T-cell (primary cell): ENCODE measurements at regions not wholly inside any gene's neighbourhood (a gene's known extent, or its start where the extent isn't known, plus 50 kb on each side); places are given as distances from the start of the nearest gene placed in this dataset.

Source experiments
- ATAC-seq, 4 experiments: fragments of 200-7000 bp in 3 of 4; fragments of 150-1000 bp in 1 of 4; cut with Tn5 transposase; replicated peaks in 1 of 4; 1 replicate in 3 of 4; 2 replicates in 1 of 4; pipeline ENCODE4 v1.10.0; 2021; ENCODE audit warnings: moderate library complexity in 3 of 4, mild to moderate bottlenecking in 2 of 4, moderate number of reproducible peaks in 1 of 4
- CTCF ChIA-PET, 2 donors: fragments of 300-600 bp; sonication (Branson Sonifier 250); formaldehyde crosslinking; loops; one replicate each; lab custom pipeline; 2022; ENCODE audit warnings: antibody characterized with exemption in 2 of 2; lab: Charles Lee
- POLR2A ChIA-PET, 2 donors: fragments of 300-600 bp; sonication (Branson Sonifier 250); formaldehyde crosslinking; loops; one replicate each; lab custom pipeline; 2022; ENCODE audit warnings: antibody characterized with exemption in 2 of 2; lab: Charles Lee
- DNase-seq, 35 experiments: peaks; one replicate each; pipeline versions ENCODE4 v3.0.0 to v3.0.0-alpha.2; 2013 to 2023
- H3K27ac ChIP-seq: one replicate; pipeline ENCODE4 v1.5.1; 2013; ENCODE audit warnings: low read length
- H3K27me3 ChIP-seq, 2 experiments: replicated peaks in 1 of 2; 1 replicate in 1 of 2; 2 replicates in 1 of 2; pipeline versions ENCODE4 v1.6.1 to v1.7.0; 2013; ENCODE audit warnings: low read length in 1 of 2, mixed read lengths in 1 of 2; ENCODE audit not compliant: control insufficient read depth in 2 of 2, insufficient read depth in 2 of 2; ENCODE audit errors: extremely low read depth in 1 of 2
- H3K36me3 ChIP-seq, 2 donors: 1 replicate in 1 of 2; 2 replicates in 1 of 2; pipeline versions ENCODE4 v1.6.1 to v1.7.0; 2013; ENCODE audit warnings: low read length in 1 of 2; ENCODE audit not compliant: control insufficient read depth in 2 of 2, insufficient read depth in 1 of 2; ENCODE audit errors: extremely low read depth in 1 of 2
- H3K4me1 ChIP-seq, 2 experiments: 1 replicate in 1 of 2; 2 replicates in 1 of 2; pipeline versions ENCODE4 v1.6.1 to v1.7.0; 2013; ENCODE audit warnings: low read length in 2 of 2, mixed read lengths in 1 of 2; ENCODE audit not compliant: insufficient read depth in 2 of 2, control insufficient read depth in 1 of 2; ENCODE audit errors: extremely low read depth in 1 of 2
- H3K4me3 ChIP-seq, 2 donors: 1 replicate in 1 of 2; 2 replicates in 1 of 2; pipeline versions ENCODE4 v1.5.1 to v1.7.0; 2013; ENCODE audit warnings: mild to moderate bottlenecking in 2 of 2, low read length in 1 of 2, moderate library complexity in 1 of 2; ENCODE audit not compliant: control insufficient read depth in 1 of 2; ENCODE audit errors: extremely low read depth in 1 of 2
- H3K9me3 ChIP-seq: 2 replicates; pipeline ENCODE4 v1.7.0; 2013
- H3K27ac Mint-ChIP-seq, 2 donors: one replicate each; pipeline ENCODE4 v1.8.0; 2020 to 2021; ENCODE audit warnings: mild to moderate bottlenecking in 2 of 2, mixed read lengths in 2 of 2
- H3K27me3 Mint-ChIP-seq, 2 donors: one replicate each; pipeline ENCODE4 v1.8.0; 2021 to 2022; ENCODE audit warnings: mixed read lengths in 2 of 2
- H3K36me3 Mint-ChIP-seq: one replicate; pipeline ENCODE4 v1.8.0; 2021; ENCODE audit warnings: mixed read lengths
- H3K4me1 Mint-ChIP-seq, 3 donors: one replicate each; pipeline ENCODE4 v1.8.0; 2020 to 2022; ENCODE audit warnings: mixed read lengths in 3 of 3, mild to moderate bottlenecking in 1 of 3
- H3K4me3 Mint-ChIP-seq, 3 donors: one replicate each; pipeline ENCODE4 v1.8.0; 2020 to 2022; ENCODE audit warnings: mild to moderate bottlenecking in 3 of 3, mixed read lengths in 3 of 3, moderate library complexity in 3 of 3
- H3K9me3 Mint-ChIP-seq, 3 donors: one replicate each; pipeline ENCODE4 v1.8.0; 2020 to 2022; ENCODE audit warnings: mixed read lengths in 3 of 3
- WGBS: methylation state at CpG from one replicate; pipeline ENCODE4 v1.1.5; 2013; ENCODE audit warnings: missing lambda C conversion rate; ENCODE audit not compliant: insufficient coverage; 5-methylcytosine and 5-hydroxymethylcytosine counted together

DNA sequence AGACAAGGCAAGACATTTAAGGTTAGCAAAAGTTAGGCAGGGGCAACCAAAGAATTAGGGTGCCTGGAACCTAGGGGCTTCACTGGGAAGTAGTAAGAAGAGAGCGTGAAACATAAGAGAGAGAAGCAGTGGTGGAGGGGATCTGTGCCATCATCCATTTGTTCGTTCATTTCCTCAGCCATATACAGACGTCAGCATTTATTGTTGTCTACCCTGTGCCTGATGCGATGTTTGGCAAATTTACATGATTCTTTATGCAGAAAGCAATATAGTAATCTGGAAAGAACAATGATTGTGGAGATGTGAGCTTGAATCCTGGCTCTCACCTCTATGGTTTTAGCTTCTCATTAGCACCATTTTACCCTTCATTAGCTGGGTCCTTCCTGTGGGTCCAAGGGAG is 477.5 kb upstream of the MPDZ start:
- Mint-ChIP-seq H3K4me1 (no peaks in the 10 kb centered on the region), H3K4me3 (no peak overlapping the region), H3K9me3 (peaks cover 0 to 9% (median 3%) of the 10 kb centered on the region in 3 donors), H3K27me3 (no peaks in the 10 kb centered on the region), H3K36me3 (no peaks in the 10 kb centered on the region), H3K27ac (no peak overlapping the region)
- POLR2A ChIA-PET: no interaction called here
- Histone ChIP-seq H3K4me1 (no peaks in the 10 kb centered on the region), H3K27ac (no peak overlapping the region), H3K36me3 (no peaks in the 10 kb centered on the region), H3K27me3 (no peaks in the 10 kb centered on the region), H3K9me3 (peaks cover 3% of the 10 kb centered on the region), H3K4me3 (no peak overlapping the region)
- CTCF ChIA-PET: no interaction called here
- ATAC-seq (no peak), DNase-seq (no peak)
- WGBS: 86% methylated on average over 1 of the region's 4 CpGs

DNA sequence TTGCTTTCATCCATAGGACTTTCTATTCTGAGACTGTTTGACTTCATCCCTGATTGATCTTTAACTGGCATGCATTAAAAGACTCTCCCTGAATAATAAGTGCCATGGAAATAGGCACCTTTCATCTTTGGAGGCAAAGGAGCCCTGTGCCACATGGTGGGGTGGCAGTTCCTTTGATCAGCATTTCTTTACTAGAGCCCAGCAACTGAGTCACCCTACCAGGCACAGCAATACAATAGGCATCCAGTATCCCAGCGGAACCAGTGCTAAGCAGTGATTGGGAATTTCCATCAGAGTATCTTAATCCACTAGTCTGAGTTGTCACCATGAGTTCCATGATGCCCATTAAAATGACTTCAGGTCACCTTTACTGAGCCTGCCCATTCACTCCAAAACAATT is 476.1 kb upstream of the MPDZ start:
- H3K4me1 ChIP-seq: no peaks in the 10 kb centered on the region
- no peak for DNase-seq
- WGBS: 100% methylated on average over 1 of the region's 1 CpG
- peaks cover 0 to 6% (median 5%) of the 10 kb centered on the region in 3 donors for H3K9me3 Mint-ChIP-seq
- no peaks in the 10 kb centered on the region for H3K36me3 ChIP-seq
- H3K27me3 Mint-ChIP-seq: no peaks in the 10 kb centered on the region
- no peak overlapping the region for H3K4me3 Mint-ChIP-seq
- peaks cover 3% of the 10 kb centered on the region for H3K9me3 ChIP-seq
- no peaks in the 10 kb centered on the region for H3K4me1 Mint-ChIP-seq
- H3K4me3 ChIP-seq: no peak overlapping the region
- no peak for ATAC-seq
- ChIA-PET CTCF (interaction anchor here in 1 of 2 donors (0.5 kb wide), 1 partner anchor 195 kb away, joined by 6 read pairs; no protein-coding TSS in a partner anchor), POLR2A (no interaction called here)
- H3K27ac ChIP-seq: no peak overlapping the region
- no peak overlapping the region for H3K27ac Mint-ChIP-seq
- no peaks in the 10 kb centered on the region for H3K36me3 Mint-ChIP-seq
- no peaks in the 10 kb centered on the region for H3K27me3 ChIP-seq

DNA sequence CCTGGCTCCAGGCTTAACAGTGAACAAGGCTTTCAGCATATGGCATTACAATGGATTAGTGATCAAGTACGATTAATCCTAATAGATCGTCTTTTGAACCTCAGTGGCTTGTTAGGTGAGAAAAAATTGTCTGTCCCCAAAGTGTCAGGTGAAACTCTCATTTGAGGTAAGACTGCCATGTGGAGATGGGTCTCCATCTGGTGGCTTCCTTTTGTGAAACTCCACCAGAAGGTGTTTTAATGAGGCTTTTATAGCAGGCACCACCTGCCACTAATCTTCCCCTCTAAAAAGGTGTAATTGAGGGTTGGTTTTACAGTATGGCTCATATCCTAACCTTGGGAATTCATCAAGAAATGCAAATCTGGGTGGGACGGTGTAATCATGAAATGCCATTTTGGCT is 471.1 kb upstream of the MPDZ start:
- H3K27ac Mint-ChIP-seq: no peak overlapping the region
- ChIA-PET CTCF (no interaction called here), POLR2A (no interaction called here)
- H3K4me1 Mint-ChIP-seq: no peaks in the 10 kb centered on the region
- no peaks in the 10 kb centered on the region for H3K36me3 ChIP-seq
- no peak overlapping the region for H3K27ac ChIP-seq
- H3K9me3 ChIP-seq: peaks cover 3% of the 10 kb centered on the region
- no peaks in the 10 kb centered on the region for H3K36me3 Mint-ChIP-seq
- 100% methylated on average over 2 of the region's 3 CpGs for WGBS
- no peak overlapping the region for H3K4me3 Mint-ChIP-seq
- H3K4me1 ChIP-seq: no peaks in the 10 kb centered on the region
- no peak overlapping the region for H3K4me3 ChIP-seq
- no peak for ATAC-seq
- H3K27me3 ChIP-seq: no peaks in the 10 kb centered on the region
- H3K9me3 Mint-ChIP-seq: peaks cover 5 to 12% (median 10%) of the 10 kb centered on the region in 3 donors
- DNase-seq: no peak
- no peaks in the 10 kb centered on the region for H3K27me3 Mint-ChIP-seq

DNA sequence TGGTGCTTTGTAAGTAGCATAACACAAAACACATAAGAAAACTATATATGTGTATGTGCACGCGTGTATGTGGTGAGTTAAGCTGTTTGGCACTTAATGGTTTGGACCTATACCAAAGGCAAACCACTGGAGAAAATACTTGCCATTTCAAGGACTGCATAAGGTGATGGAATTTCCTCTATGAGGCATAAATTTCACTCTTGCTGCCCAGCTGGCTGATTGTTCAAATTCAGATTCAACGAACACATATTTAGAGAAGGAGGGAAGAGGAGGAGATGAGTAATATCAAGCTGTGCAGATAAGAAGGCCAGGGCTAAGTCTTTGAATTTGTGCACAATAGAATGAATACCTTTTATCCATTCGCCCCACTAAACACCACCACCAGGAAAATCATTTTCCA is 470.6 kb upstream of the MPDZ start:
- no peak for DNase-seq
- no peak overlapping the region for H3K4me3 Mint-ChIP-seq
- no CpG with 5 or more reads among the region's 4 CpGs for WGBS
- no peaks in the 10 kb centered on the region for H3K4me1 ChIP-seq
- peaks cover 3% of the 10 kb centered on the region for H3K9me3 ChIP-seq
- ChIA-PET CTCF (no interaction called here), POLR2A (no interaction called here)
- H3K27ac ChIP-seq: no peak overlapping the region
- no peak for ATAC-seq
- H3K27me3 Mint-ChIP-seq: no peaks in the 10 kb centered on the region
- H3K4me1 Mint-ChIP-seq: no peaks in the 10 kb centered on the region
- H3K36me3 ChIP-seq: no peaks in the 10 kb centered on the region
- no peak overlapping the region for H3K27ac Mint-ChIP-seq
- H3K36me3 Mint-ChIP-seq: no peaks in the 10 kb centered on the region
- H3K4me3 ChIP-seq: no peak overlapping the region
- no peaks in the 10 kb centered on the region for H3K27me3 ChIP-seq
- H3K9me3 Mint-ChIP-seq: peaks cover 5 to 12% (median 10%) of the 10 kb centered on the region in 3 donors

DNA sequence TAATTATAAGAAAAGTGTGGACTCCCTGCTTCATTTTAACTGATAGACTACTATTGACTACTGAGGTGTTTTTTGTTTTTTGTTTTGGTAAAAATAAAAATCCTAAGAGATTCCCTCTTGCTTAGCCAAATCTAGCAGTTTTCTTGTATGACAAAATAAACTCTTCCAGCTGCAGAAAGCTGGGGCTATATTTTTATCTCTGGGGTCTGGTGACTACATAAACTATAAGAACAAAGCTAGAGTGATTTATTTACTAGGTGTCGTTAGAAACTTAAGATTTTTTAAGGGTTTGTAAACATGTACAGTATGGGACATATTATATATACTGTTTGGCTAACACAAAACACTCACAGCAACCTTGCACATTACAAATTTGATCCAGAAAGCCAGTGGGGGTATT is 467.4 kb upstream of the MPDZ start:
- H3K4me3 Mint-ChIP-seq: no peak overlapping the region
- Histone ChIP-seq H3K36me3 (no peaks in the 10 kb centered on the region), H3K4me1 (no peaks in the 10 kb centered on the region), H3K27ac (no peak overlapping the region), H3K9me3 (no peaks in the 10 kb centered on the region), H3K4me3 (no peak overlapping the region), H3K27me3 (no peaks in the 10 kb centered on the region)
- POLR2A ChIA-PET: no interaction called here
- CTCF ChIA-PET: no interaction called here
- ATAC-seq: no peak
- WGBS: no CpG with 5 or more reads among the region's 1 CpG
- H3K27ac Mint-ChIP-seq: no peak overlapping the region
- no peaks in the 10 kb centered on the region for H3K27me3 Mint-ChIP-seq
- no peaks in the 10 kb centered on the region for H3K36me3 Mint-ChIP-seq
- H3K9me3 Mint-ChIP-seq: peaks cover 5 to 12% (median 10%) of the 10 kb centered on the region in 3 donors
- H3K4me1 Mint-ChIP-seq: no peaks in the 10 kb centered on the region
- no peak for DNase-seq

DNA sequence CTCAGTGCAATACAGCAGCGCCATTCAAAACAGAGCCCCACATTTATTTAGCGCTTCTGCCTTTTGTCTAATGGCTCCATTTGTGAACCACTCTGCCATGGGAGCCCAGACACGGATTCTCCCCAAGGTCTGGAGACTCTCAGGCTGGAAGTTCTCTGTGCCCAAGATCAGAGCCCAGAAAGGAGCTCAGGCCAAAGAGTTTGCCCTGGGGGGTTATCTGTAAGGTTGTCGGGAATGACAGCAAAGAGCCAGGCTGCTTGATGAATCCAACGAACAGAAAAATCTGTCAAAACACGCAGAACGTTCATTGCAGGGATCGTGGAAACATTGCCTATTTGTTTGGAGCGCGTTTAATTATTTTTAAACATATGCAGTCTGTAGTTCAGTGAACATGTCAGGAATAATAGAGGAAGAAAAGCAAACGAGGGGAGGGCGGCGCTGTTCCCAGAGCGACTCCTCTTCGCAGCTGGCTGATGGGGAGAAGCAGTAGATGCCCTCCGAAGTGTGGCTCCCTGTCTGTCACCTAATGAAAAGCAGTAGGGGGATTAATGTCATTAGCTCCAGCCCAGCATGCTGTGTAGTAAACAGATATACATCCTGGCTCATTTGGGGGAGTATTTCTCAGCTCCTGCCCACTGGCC is 464.9 kb upstream of the MPDZ start:
- WGBS: 82% methylated on average over 10 of the region's 16 CpGs
- CTCF ChIA-PET: no interaction called here
- Histone ChIP-seq H3K36me3 (no peaks in the 10 kb centered on the region), H3K4me1 (no peaks in the 10 kb centered on the region), H3K27me3 (no peaks in the 10 kb centered on the region), H3K4me3 (no peak overlapping the region), H3K27ac (no peak overlapping the region), H3K9me3 (no peaks in the 10 kb centered on the region)
- Mint-ChIP-seq H3K4me1 (no peaks in the 10 kb centered on the region), H3K9me3 (peaks cover 0 to 10% (median 7%) of the 10 kb centered on the region in 3 donors), H3K4me3 (no peak overlapping the region), H3K36me3 (no peaks in the 10 kb centered on the region), H3K27me3 (no peaks in the 10 kb centered on the region), H3K27ac (no peak overlapping the region)
- ATAC-seq: no peak
- no peak for DNase-seq
- POLR2A ChIA-PET: no interaction called here

DNA sequence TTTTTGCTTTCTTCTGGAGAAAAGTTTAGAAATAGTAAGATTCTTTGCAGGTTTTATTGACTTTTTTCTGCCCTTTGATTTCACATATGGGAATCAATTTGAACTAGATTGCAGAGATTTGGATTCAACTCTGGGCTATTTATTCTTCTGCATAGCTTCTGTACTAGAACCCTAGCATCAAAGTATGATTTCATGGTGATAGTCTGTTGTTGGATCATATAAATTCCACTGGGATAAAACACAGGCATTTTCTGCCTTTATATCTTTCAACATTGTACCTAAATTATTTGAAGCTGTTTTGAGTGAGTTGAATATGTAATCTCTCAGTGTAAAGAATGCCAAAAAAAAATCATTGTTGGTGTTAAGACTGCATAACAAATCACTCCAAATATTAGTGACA is 458.4 kb upstream of the MPDZ start:
- Mint-ChIP-seq H3K36me3 (no peaks in the 10 kb centered on the region), H3K27ac (no peak overlapping the region), H3K9me3 (peaks cover 0 to 7% (median 5%) of the 10 kb centered on the region in 3 donors), H3K4me3 (no peak overlapping the region), H3K4me1 (no peaks in the 10 kb centered on the region), H3K27me3 (no peaks in the 10 kb centered on the region)
- no peaks in the 10 kb centered on the region for H3K27me3 ChIP-seq
- CTCF ChIA-PET: no interaction called here
- ATAC-seq (no peak), DNase-seq (no peak)
- H3K9me3 ChIP-seq: no peaks in the 10 kb centered on the region
- POLR2A ChIA-PET: no interaction called here
- H3K36me3 ChIP-seq: no peaks in the 10 kb centered on the region
- no peak overlapping the region for H3K4me3 ChIP-seq
- H3K27ac ChIP-seq: no peak overlapping the region
- H3K4me1 ChIP-seq: no peaks in the 10 kb centered on the region
